HFFc6 (cell line): ENCODE measurements at regions not wholly inside any gene's neighbourhood (a gene's known extent, or its start where the extent isn't known, plus 50 kb on each side); places are given as distances from the start of the nearest gene placed in this dataset.
"Not testable (repeated sequence)": the region's sequence is repeated elsewhere in the genome, so short reads cannot be mapped to it uniquely, and the experiment has no call there.

Experiments used
- DNase-seq: peaks from one replicate; pipeline ENCODE4 v3.0.0-alpha.2; 2018
- H3K27ac Mint-ChIP-seq: 2 replicates; pipeline ENCODE4 v1.8.0; 2020; ENCODE audit warnings: mild to moderate bottlenecking, mixed read lengths
- H3K27me3 Mint-ChIP-seq: 2 replicates; pipeline ENCODE4 v1.8.0; 2021; ENCODE audit warnings: mild to moderate bottlenecking, moderate library complexity, mixed read lengths; ENCODE audit not compliant: insufficient read depth
- H3K36me3 Mint-ChIP-seq: 2 replicates; pipeline ENCODE4 v1.8.0; 2021; ENCODE audit warnings: low read depth, mixed read lengths
- H3K4me1 Mint-ChIP-seq: 2 replicates; pipeline ENCODE4 v1.8.0; 2020; ENCODE audit warnings: low read depth, mixed read lengths
- H3K4me3 Mint-ChIP-seq: 2 replicates; pipeline ENCODE4 v1.8.0; 2020; ENCODE audit warnings: mild to moderate bottlenecking, moderate library complexity, mixed read lengths
- H3K9me3 Mint-ChIP-seq: 2 replicates; pipeline ENCODE4 v1.8.0; 2020; ENCODE audit warnings: mild to moderate bottlenecking, mixed read lengths
- TF ChIP-seq, protein P1 (sequence below): fragments of 200-600 bp; sonication (generic); IDR thresholded peaks from 2 replicates; pipeline ENCODE4 v1.5.0; 2021; ENCODE audit warnings: antibody characterized with exemption, mild to moderate bottlenecking

GRCh38 chr7:68725843-68726785 lies 872.2 kb upstream of the AUTS2 start:
- Mint-ChIP-seq H3K9me3 (peaks cover 16% of the 10 kb centered on the region; the same call in 1 of the 2 replicates), H3K27ac (no peak overlapping the region), H3K27me3 (peaks cover 7% of the 10 kb centered on the region; the same call in 1 of the 2 replicates), H3K36me3 (no peaks in the 10 kb centered on the region), H3K4me1 (no peaks in the 10 kb centered on the region; the same call in 1 of the 2 replicates), H3K4me3 (no peak overlapping the region)
- DNase-seq, result no peak
- TF ChIP-seq, protein P1, sequence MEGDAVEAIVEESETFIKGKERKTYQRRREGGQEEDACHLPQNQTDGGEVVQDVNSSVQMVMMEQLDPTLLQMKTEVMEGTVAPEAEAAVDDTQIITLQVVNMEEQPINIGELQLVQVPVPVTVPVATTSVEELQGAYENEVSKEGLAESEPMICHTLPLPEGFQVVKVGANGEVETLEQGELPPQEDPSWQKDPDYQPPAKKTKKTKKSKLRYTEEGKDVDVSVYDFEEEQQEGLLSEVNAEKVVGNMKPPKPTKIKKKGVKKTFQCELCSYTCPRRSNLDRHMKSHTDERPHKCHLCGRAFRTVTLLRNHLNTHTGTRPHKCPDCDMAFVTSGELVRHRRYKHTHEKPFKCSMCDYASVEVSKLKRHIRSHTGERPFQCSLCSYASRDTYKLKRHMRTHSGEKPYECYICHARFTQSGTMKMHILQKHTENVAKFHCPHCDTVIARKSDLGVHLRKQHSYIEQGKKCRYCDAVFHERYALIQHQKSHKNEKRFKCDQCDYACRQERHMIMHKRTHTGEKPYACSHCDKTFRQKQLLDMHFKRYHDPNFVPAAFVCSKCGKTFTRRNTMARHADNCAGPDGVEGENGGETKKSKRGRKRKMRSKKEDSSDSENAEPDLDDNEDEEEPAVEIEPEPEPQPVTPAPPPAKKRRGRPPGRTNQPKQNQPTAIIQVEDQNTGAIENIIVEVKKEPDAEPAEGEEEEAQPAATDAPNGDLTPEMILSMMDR, result 0 out of 2 replicates have a peak, but pooled peaks have one; percentile 17

DNA sequence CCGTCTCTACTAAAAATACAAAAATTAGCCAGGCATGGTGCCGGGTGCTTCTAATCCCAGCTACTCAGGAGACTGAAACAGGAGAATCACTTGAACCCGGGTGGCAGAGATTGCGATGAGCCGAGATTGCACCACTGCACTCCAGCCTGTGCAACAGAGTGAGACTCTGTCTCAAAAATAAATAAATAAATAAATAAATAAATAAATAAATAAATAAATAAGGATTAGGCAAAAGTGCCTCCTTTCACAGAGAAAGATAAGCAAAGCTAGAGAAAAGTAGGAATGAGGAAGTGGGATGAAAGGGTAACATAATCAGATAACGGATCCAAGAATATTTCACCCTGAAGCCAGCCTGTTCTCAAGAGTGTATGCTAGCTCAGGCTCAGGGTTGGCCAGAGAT lies 869.6 kb upstream of the AUTS2 start:
- not testable (repeated sequence) for H3K4me1 Mint-ChIP-seq, H3K9me3 Mint-ChIP-seq, H3K36me3 Mint-ChIP-seq, H3K27me3 Mint-ChIP-seq, DNase-seq, H3K4me3 Mint-ChIP-seq, H3K27ac Mint-ChIP-seq

- Mint-ChIP-seq H3K27me3 (peaks cover 7% of the 10 kb centered on the region), H3K27ac (no peak overlapping the region), H3K4me1 (no peaks in the 10 kb centered on the region; the same call in 1 of the 2 replicates), H3K9me3 (peaks cover 4% of the 10 kb centered on the region; the same call in 1 of the 2 replicates), H3K36me3 (no peaks in the 10 kb centered on the region), H3K4me3 (no peak overlapping the region)
- TF ChIP-seq, protein P1, result no peak
- DNase-seq, result no peak
Observed at GRCh38 chr7:68729371-68729770, 868.9 kb upstream of the AUTS2 start.

- Mint-ChIP-seq H3K4me3 (no peak overlapping the region), H3K4me1 (no peaks in the 10 kb centered on the region), H3K27me3 (peaks cover 7% of the 10 kb centered on the region), H3K36me3 (no peaks in the 10 kb centered on the region), H3K27ac (no peak overlapping the region), H3K9me3 (no peaks in the 10 kb centered on the region; the same call in 1 of the 2 replicates)
- no peak for DNase-seq
- TF ChIP-seq, protein P1, result no peak
Observed at GRCh38 chr7:68730194-68730593, 868.1 kb upstream of the AUTS2 start.

GRCh38 chr7:68730964-68731363 lies 867.3 kb upstream of the AUTS2 start:
- no peak overlapping the region for H3K4me3 Mint-ChIP-seq
- peaks cover 7% of the 10 kb centered on the region for H3K27me3 Mint-ChIP-seq
- no peak overlapping the region for H3K27ac Mint-ChIP-seq
- H3K9me3 Mint-ChIP-seq, result no peaks in the 10 kb centered on the region; the same call in 1 of the 2 replicates
- no peaks in the 10 kb centered on the region for H3K36me3 Mint-ChIP-seq
- DNase-seq, result no peak
- TF ChIP-seq, protein P1, result no peak
- H3K4me1 Mint-ChIP-seq, result no peaks in the 10 kb centered on the region
